Activated CD4-positive, alpha-beta T cell treated with anti-CD3 and anti-CD28 coated beads for 36 hours (primary cell): ENCODE measurements at regions not wholly inside any gene's neighbourhood (a gene's known extent, or its start where the extent isn't known, plus 50 kb on each side); places are given as distances from the start of the nearest gene placed in this dataset.

Source experiments
- ATAC-seq: fragments of 200-7000 bp; cut with Tn5 transposase; one replicate; pipeline ENCODE4 v1.10.0; 2021; ENCODE audit warnings: mild to moderate bottlenecking, moderate library complexity
- CTCF ChIA-PET: fragments of 350-600 bp; sonication (Branson Sonifier 250); formaldehyde crosslinking; loops from one replicate; lab custom pipeline; 2021; ENCODE audit warnings: antibody characterized with exemption; lab: Charles Lee
- POLR2A ChIA-PET: fragments of 350-600 bp; sonication (Branson Sonifier 250); formaldehyde crosslinking; loops from one replicate; lab custom pipeline; 2021; ENCODE audit warnings: antibody characterized with exemption, inconsistent platforms; lab: Charles Lee
- DNase-seq: peaks from one replicate; pipeline ENCODE4 v3.0.0-alpha.2; 2020
- H3K27ac Mint-ChIP-seq: one replicate; pipeline ENCODE4 v1.8.0; 2021; ENCODE audit warnings: mixed read lengths
- H3K27me3 Mint-ChIP-seq: one replicate; pipeline ENCODE4 v1.8.0; 2021; ENCODE audit warnings: mixed read lengths
- H3K36me3 Mint-ChIP-seq: one replicate; pipeline ENCODE4 v1.8.0; 2021; ENCODE audit warnings: low read depth, mixed read lengths
- H3K4me1 Mint-ChIP-seq: one replicate; pipeline ENCODE4 v1.8.0; 2021; ENCODE audit warnings: mixed read lengths
- H3K4me3 Mint-ChIP-seq: one replicate; pipeline ENCODE4 v1.8.0; 2021; ENCODE audit warnings: mild to moderate bottlenecking, moderate library complexity, mixed read lengths
- H3K9me3 Mint-ChIP-seq: one replicate; pipeline ENCODE4 v1.8.0; 2021; ENCODE audit warnings: low read depth, mixed read lengths
- intact Hi-C, 2 experiments: fragments of 100-400 bp; cut with DNase I in 1 of 2; cut with micrococcal nuclease in 1 of 2; formaldehyde crosslinking; loops; one replicate each; pipeline versions ENCODE4 v1.14.2 to v1.15.1; 2022 to 2024; cut with DNase I, micrococcal nuclease

GRCh38 chr2:120989512-120990441 lies 254.1 kb downstream of the GLI2 start:
- Mint-ChIP-seq H3K4me1 (no peaks in the 10 kb centered on the region), H3K27me3 (no peaks in the 10 kb centered on the region), H3K36me3 (no peaks in the 10 kb centered on the region), H3K9me3 (no peaks in the 10 kb centered on the region), H3K4me3 (no peak overlapping the region), H3K27ac (no peak overlapping the region)
- CTCF ChIA-PET, result no interaction called here
- DNase-seq (no peak), ATAC-seq (no peak)
- intact Hi-C loops, result no loop called here
- POLR2A ChIA-PET, result no interaction called here

- Mint-ChIP-seq H3K9me3 (no peaks in the 10 kb centered on the region), H3K36me3 (no peaks in the 10 kb centered on the region), H3K27me3 (no peaks in the 10 kb centered on the region), H3K4me1 (no peaks in the 10 kb centered on the region), H3K27ac (no peak overlapping the region), H3K4me3 (no peak overlapping the region)
- DNase-seq (no peak), ATAC-seq (no peak)
- intact Hi-C loops, result no loop called here
- ChIA-PET CTCF (no interaction called here), POLR2A (no interaction called here)
Observed at GRCh38 chr2:120990451-120990871, 254.8 kb downstream of the GLI2 start.

- Mint-ChIP-seq H3K27ac (no peak overlapping the region), H3K4me1 (no peaks in the 10 kb centered on the region), H3K36me3 (no peaks in the 10 kb centered on the region), H3K27me3 (no peaks in the 10 kb centered on the region), H3K9me3 (no peaks in the 10 kb centered on the region), H3K4me3 (no peak overlapping the region)
- DNase-seq (no peak), ATAC-seq (no peak)
- POLR2A ChIA-PET, result interaction anchor here (0.5 kb wide), 1 partner anchor 156 kb away, joined by 3 read pairs; no protein-coding TSS in a partner anchor
- intact Hi-C loops, result no loop called here
- CTCF ChIA-PET, result no interaction called here
Observed at GRCh38 chr2:120991441-120991840, 255.8 kb downstream of the GLI2 start.

GRCh38 chr2:120992791-120993555 lies 257.3 kb downstream of the GLI2 start:
- intact Hi-C loops, result no loop called here
- no peak overlapping the region for H3K27ac Mint-ChIP-seq
- no peaks in the 10 kb centered on the region for H3K9me3 Mint-ChIP-seq
- ATAC-seq (no peak), DNase-seq (no peak)
- H3K27me3 Mint-ChIP-seq, result no peaks in the 10 kb centered on the region
- POLR2A ChIA-PET, result no interaction called here
- no peaks in the 10 kb centered on the region for H3K36me3 Mint-ChIP-seq
- H3K4me3 Mint-ChIP-seq, result no peak overlapping the region
- H3K4me1 Mint-ChIP-seq, result no peaks in the 10 kb centered on the region
- CTCF ChIA-PET, result no interaction called here

- intact Hi-C loops, result no loop called here
- ATAC-seq (no peak), DNase-seq (no peak)
- no peak overlapping the region for H3K27ac Mint-ChIP-seq
- no peak overlapping the region for H3K4me3 Mint-ChIP-seq
- H3K36me3 Mint-ChIP-seq, result no peaks in the 10 kb centered on the region
- no peaks in the 10 kb centered on the region for H3K9me3 Mint-ChIP-seq
- H3K27me3 Mint-ChIP-seq, result no peaks in the 10 kb centered on the region
- ChIA-PET POLR2A (no interaction called here), CTCF (no interaction called here)
- H3K4me1 Mint-ChIP-seq, result no peaks in the 10 kb centered on the region
Observed at GRCh38 chr2:120993661-120994060, 258.0 kb downstream of the GLI2 start.

- POLR2A ChIA-PET, result no interaction called here
- H3K4me1 Mint-ChIP-seq, result no peaks in the 10 kb centered on the region
- H3K27ac Mint-ChIP-seq, result no peak overlapping the region
- H3K4me3 Mint-ChIP-seq, result no peak overlapping the region
- DNase-seq (no peak), ATAC-seq (no peak)
- intact Hi-C loops, result no loop called here
- CTCF ChIA-PET, result no interaction called here
- H3K36me3 Mint-ChIP-seq, result no peaks in the 10 kb centered on the region
- H3K27me3 Mint-ChIP-seq, result no peaks in the 10 kb centered on the region
- H3K9me3 Mint-ChIP-seq, result no peaks in the 10 kb centered on the region
Observed at GRCh38 chr2:120994301-120994995, 258.8 kb downstream of the GLI2 start.

- H3K27ac Mint-ChIP-seq, result no peak overlapping the region
- DNase-seq (no peak), ATAC-seq (no peak)
- POLR2A ChIA-PET, result no interaction called here
- H3K4me1 Mint-ChIP-seq, result no peaks in the 10 kb centered on the region
- no peaks in the 10 kb centered on the region for H3K27me3 Mint-ChIP-seq
- no peak overlapping the region for H3K4me3 Mint-ChIP-seq
- no peaks in the 10 kb centered on the region for H3K36me3 Mint-ChIP-seq
- no peaks in the 10 kb centered on the region for H3K9me3 Mint-ChIP-seq
- intact Hi-C loops, result no loop called here
- CTCF ChIA-PET, result no interaction called here
Observed at GRCh38 chr2:120995152-120995551, 259.5 kb downstream of the GLI2 start.

GRCh38 chr2:120995656-120996190 lies 260.1 kb downstream of the GLI2 start:
- DNase-seq (no peak), ATAC-seq (no peak)
- Mint-ChIP-seq H3K27me3 (no peaks in the 10 kb centered on the region), H3K9me3 (no peaks in the 10 kb centered on the region), H3K36me3 (no peaks in the 10 kb centered on the region), H3K4me3 (no peak overlapping the region), H3K27ac (no peak overlapping the region), H3K4me1 (no peaks in the 10 kb centered on the region)
- intact Hi-C loops, result no loop called here
- ChIA-PET POLR2A (no interaction called here), CTCF (no interaction called here)

- DNase-seq, result no peak
- no peak overlapping the region for H3K4me3 Mint-ChIP-seq
- no peaks in the 10 kb centered on the region for H3K36me3 Mint-ChIP-seq
- CTCF ChIA-PET, result interaction anchor here (0.7 to 1.4 kb wide), 2 partner anchors 23 to 307 kb away, joined by 3 to 4 read pairs; no protein-coding TSS in a partner anchor
- no peak overlapping the region for H3K27ac Mint-ChIP-seq
- POLR2A ChIA-PET, result no interaction called here
- H3K4me1 Mint-ChIP-seq, result no peaks in the 10 kb centered on the region
- H3K27me3 Mint-ChIP-seq, result peaks cover 4% of the 10 kb centered on the region
- no peaks in the 10 kb centered on the region for H3K9me3 Mint-ChIP-seq
- ATAC-seq, result no peak
- intact Hi-C loops, result no loop called here
Observed at GRCh38 chr2:120999377-121000097, 263.9 kb downstream of the GLI2 start.

GRCh38 chr2:121000804-121001203 lies 265.1 kb downstream of the GLI2 start:
- ATAC-seq (no peak), DNase-seq (no peak)
- Mint-ChIP-seq H3K36me3 (no peaks in the 10 kb centered on the region), H3K4me3 (no peak overlapping the region), H3K27ac (no peak overlapping the region), H3K27me3 (peaks cover 4% of the 10 kb centered on the region), H3K4me1 (no peaks in the 10 kb centered on the region), H3K9me3 (no peaks in the 10 kb centered on the region)
- CTCF ChIA-PET, result no interaction called here
- intact Hi-C loops, result no loop called here
- POLR2A ChIA-PET, result no interaction called here

GRCh38 chr2:121001641-121002040 lies 266.0 kb downstream of the GLI2 start:
- Mint-ChIP-seq H3K27me3 (peaks cover 4% of the 10 kb centered on the region), H3K9me3 (no peaks in the 10 kb centered on the region), H3K27ac (no peak overlapping the region), H3K36me3 (no peaks in the 10 kb centered on the region), H3K4me3 (no peak overlapping the region), H3K4me1 (no peaks in the 10 kb centered on the region)
- intact Hi-C loops, result no loop called here
- ATAC-seq (no peak), DNase-seq (no peak)
- POLR2A ChIA-PET, result no interaction called here
- CTCF ChIA-PET, result no interaction called here
